ENCODE measurements at regions not wholly inside any gene's neighbourhood (a gene's known extent, or its start where the extent isn't known, plus 50 kb on each side); places are given as distances from the start of the nearest gene placed in this dataset.

- Histone ChIP-seq H3K27ac (ENCODE audit: low read depth in 2 of 2, low read length in 1 of 2) (no peak overlapping the region), H3K79me2 (ENCODE audit: insufficient read depth) (peaks cover 19% of the 10 kb centered on the region), H3F3A (replicated peaks; ENCODE audit: insufficient read depth) (peaks cover 47% of the 10 kb centered on the region), H4K20me1 (ENCODE audit: insufficient read depth) (no peaks in the 10 kb centered on the region), H3K4me3 (ENCODE audit: low read depth in 2 of 2, low read length in 1 of 2) (no peak overlapping the region), H2AFZ (ENCODE audit: low read depth) (no peak overlapping the region), H3K36me3 (replicated peaks in 1 of 2; ENCODE audit: control insufficient read depth in 1 of 2, insufficient read depth in 2 of 2, low read length in 1 of 2) (no peaks in the 10 kb centered on the region), H3K4me1 (ENCODE audit: control insufficient read depth in 1 of 2, insufficient read depth in 2 of 2, low read depth in 1 of 2, low read length in 1 of 2) (peaks cover 0 to 10% of the 10 kb centered on the region in 2 experiments; a peak in 2 of 4 replicates), H3K27me3 (ENCODE audit: insufficient read depth) (no peaks in the 10 kb centered on the region), H3K9me2 (no peaks in the 10 kb centered on the region), H3K9me3 (no peaks in the 10 kb centered on the region), H3K9ac (no peak overlapping the region), H3K4me2 (no peak overlapping the region)
- 97% methylated on average over 3 of the region's 3 CpGs for WGBS (ENCODE audit: low lambda C conversion rate)
- no peak for DNase-seq
- ChIA-PET CTCF (interaction anchor here (1.0 to 1.3 kb wide), 3 partner anchors 11 to 15 kb away, joined by 3 to 6 read pairs (median 3); a partner anchor contains a TSS), POLR2A (interaction anchor here (1.2 to 1.6 kb wide), 3 partner anchors 9 to 17 kb away, joined by 4 to 8 read pairs (median 5); a partner anchor contains a TSS)
- TF ChIP-seq RAD21 (IDR thresholded peaks at IDR 0.05; ENCODE audit: low read length) (no peak), CHD2 (IDR thresholded peaks at IDR 0.05; ENCODE audit: low read length, partially characterized antibody) (no peak), FOSL2 (IDR thresholded peaks at IDR 0.05; ENCODE audit: borderline replicate concordance, low read depth) (no peak), JUND (IDR thresholded peaks at IDR 0.05) (no peak), REST (IDR thresholded peaks at IDR 0.05; ENCODE audit: low read depth, low read length) (no peak), EZH2phosphoT487 (IDR thresholded peaks at IDR 0.05; ENCODE audit: borderline replicate concordance, low read depth) (no peak)
Observed at GRCh38 chr6:26267083-26267589, 97.9 kb upstream of the BTN3A2 start.

- Histone ChIP-seq H4K20me1 (ENCODE audit: insufficient read depth) (no peaks in the 10 kb centered on the region), H3K9me2 (no peaks in the 10 kb centered on the region), H3K36me3 (replicated peaks in 1 of 2; ENCODE audit: control insufficient read depth in 1 of 2, insufficient read depth in 2 of 2, low read length in 1 of 2) (no peaks in the 10 kb centered on the region), H3K4me3 (ENCODE audit: low read depth in 2 of 2, low read length in 1 of 2) (peak overlapping the region in 1 of 2 experiments; percentile 4; a peak in 1 of 4 replicates), H3K4me1 (ENCODE audit: control insufficient read depth in 1 of 2, insufficient read depth in 2 of 2, low read depth in 1 of 2, low read length in 1 of 2) (peaks cover 0 to 10% of the 10 kb centered on the region in 2 experiments; a peak in 2 of 4 replicates), H3K27ac (ENCODE audit: low read depth in 2 of 2, low read length in 1 of 2) (peak overlapping the region; percentile 84), H3K27me3 (ENCODE audit: insufficient read depth) (no peaks in the 10 kb centered on the region), H3K4me2 (peak overlapping the region; percentile 88; the same call in 1 of the 2 replicates), H3F3A (replicated peaks; ENCODE audit: insufficient read depth) (peaks cover 61% of the 10 kb centered on the region), H3K79me2 (ENCODE audit: insufficient read depth) (peaks cover 19% of the 10 kb centered on the region), H2AFZ (ENCODE audit: low read depth) (no peak overlapping the region), H3K9me3 (no peaks in the 10 kb centered on the region), H3K9ac (peak overlapping the region; percentile 83; the same call in 1 of the 2 replicates)
- no peak for DNase-seq
- 86% methylated on average over 19 of the region's 19 CpGs for WGBS (ENCODE audit: low lambda C conversion rate)
- ChIA-PET CTCF (interaction anchor here (2.3 kb wide), 1 partner anchor 10 kb away, joined by 13 read pairs; no protein-coding TSS in a partner anchor), POLR2A (interaction anchor here (0.9 to 7.6 kb wide), 7 partner anchors 9 to 864 kb away, joined by 4 to 142 read pairs (median 21); a partner anchor contains a TSS)
- TF ChIP-seq FOSL2 (IDR thresholded peaks at IDR 0.05; ENCODE audit: borderline replicate concordance, low read depth) (peak; percentile 46; the same call in 1 of the 2 replicates), TCF12 (IDR thresholded peaks at IDR 0.05) (no peak), PBX3 (IDR thresholded peaks at IDR 0.05) (peak; percentile 8; the same call in 1 of the 2 replicates), MXI1 (IDR thresholded peaks at IDR 0.05; ENCODE audit: low read depth, low read length) (no peak), POLR2AphosphoS5 (IDR thresholded peaks at IDR 0.05; ENCODE audit: low read depth, low read length) (peak; percentile 17; the same call in 1 of the 2 replicates)
Observed at GRCh38 chr6:26268659-26269402, 96.2 kb upstream of the BTN3A2 start.

All from SK-N-SH (cell line).